HEK293 (cell line): ENCODE measurements at regions not wholly inside any gene's neighbourhood (a gene's known extent, or its start where the extent isn't known, plus 50 kb on each side); places are given as distances from the start of the nearest gene placed in this dataset.

Experiments used
- CTCF ChIP-seq: fragments of 450-650 bp; formaldehyde crosslinking; IDR thresholded peaks from 2 replicates; pipeline ENCODE4 v1.5.1; 2016; ENCODE audit warnings: missing biosample characterization, missing genetic modification characterization
- MEIS1 ChIP-seq: sonication (generic); formaldehyde crosslinking; IDR thresholded peaks from 2 replicates; pipeline ENCODE4 v1.8.1; 2022; ENCODE audit warnings: missing genetic modification reagents, mild to moderate bottlenecking, borderline replicate concordance
- PRDM6 ChIP-seq: fragments of 450-650 bp; formaldehyde crosslinking; IDR thresholded peaks from 2 replicates; pipeline ENCODE4 v1.5.1; 2017; ENCODE audit warnings: missing biosample characterization, missing genetic modification characterization
- ZBTB49 ChIP-seq: fragments of 450-650 bp; formaldehyde crosslinking; IDR thresholded peaks from 2 replicates; pipeline ENCODE4 v1.5.1; 2016; ENCODE audit warnings: missing biosample characterization, missing genetic modification characterization, low read depth
- ZFP3 ChIP-seq: fragments of 450-650 bp; formaldehyde crosslinking; IDR thresholded peaks from 2 replicates; pipeline ENCODE4 v1.5.1; 2016; ENCODE audit warnings: low read depth, missing biosample characterization, missing genetic modification characterization
- ZNF248 ChIP-seq: fragments of 450-650 bp; formaldehyde crosslinking; IDR thresholded peaks from 2 replicates; pipeline ENCODE4 v1.5.1; 2017; ENCODE audit warnings: missing biosample characterization, missing genetic modification characterization
- ZNF341 ChIP-seq: fragments of 450-650 bp; formaldehyde crosslinking; IDR thresholded peaks from 2 replicates; pipeline ENCODE4; 2016; ENCODE audit warnings: low read depth, missing biosample characterization, missing genetic modification characterization
- ZNF354C ChIP-seq: fragments of 450-650 bp; formaldehyde crosslinking; IDR thresholded peaks from 2 replicates; pipeline ENCODE4 v1.5.1; 2016; ENCODE audit warnings: missing biosample characterization, missing genetic modification characterization, low read depth, borderline replicate concordance
- ZNF600 ChIP-seq: fragments of 450-650 bp; formaldehyde crosslinking; IDR thresholded peaks from 2 replicates; pipeline ENCODE4 v1.5.1; 2016; ENCODE audit warnings: missing biosample characterization, missing genetic modification characterization
- ZNF701 ChIP-seq: fragments of 450-650 bp; formaldehyde crosslinking; IDR thresholded peaks from 2 replicates; pipeline ENCODE4 v1.5.1; 2016; ENCODE audit warnings: missing biosample characterization, missing genetic modification characterization
- ZNF76 ChIP-seq: fragments of 450-650 bp; formaldehyde crosslinking; IDR thresholded peaks from 2 replicates; pipeline ENCODE4; 2016; ENCODE audit warnings: low read depth, missing biosample characterization, missing genetic modification characterization, borderline replicate concordance

GRCh38 chr9:3658964-3659363 is 133.2 kb upstream of the RFX3 start:
- TF ChIP-seq ZNF354C (tag by site-specific recombination) (no peak), ZNF76 (no peak), ZNF701 (no peak), CTCF (tag by site-specific recombination) (no peak), PRDM6 (tag by site-specific recombination) (no peak), MEIS1 (CRISPR knock-in tag) (no peak), ZBTB49 (tag by site-specific recombination) (no peak), ZFP3 (tag by site-specific recombination) (no peak), ZNF248 (tag by site-specific recombination) (no peak), ZNF341 (tag by site-specific recombination) (no peak), ZNF600 (tag by site-specific recombination) (no peak)
